Testis (tissue), 2 donors: ENCODE measurements at regions not wholly inside any gene's neighbourhood (a gene's known extent, or its start where the extent isn't known, plus 50 kb on each side); places are given as distances from the start of the nearest gene placed in this dataset.

Source experiments
- DNase-seq: peaks from one replicate; pipeline ENCODE4 v3.0.0-alpha.2; 2019
- H3K27ac ChIP-seq, 2 donors: fragments of 200-600 bp; sonication (generic); one replicate each; pipeline ENCODE4 v1.5.1; 2019
- H3K27me3 ChIP-seq: fragments of 200-600 bp; sonication (generic); one replicate; pipeline ENCODE4 v1.5.1; 2019
- H3K36me3 ChIP-seq: fragments of 200-600 bp; sonication (generic); one replicate; pipeline ENCODE4 v1.5.1; 2017; ENCODE audit warnings: low read depth; ENCODE audit errors: missing control alignments
- H3K4me1 ChIP-seq: fragments of 200-600 bp; sonication (generic); one replicate; pipeline ENCODE4 v1.5.1; 2019
- H3K4me3 ChIP-seq, 2 donors: fragments of 200-600 bp; sonication (generic); one replicate each; pipeline ENCODE4 v1.5.1; 2017 to 2019
- H3K9me3 ChIP-seq: fragments of 200-600 bp; sonication (generic); one replicate; pipeline ENCODE4 v1.5.1; 2017
- POLR2A ChIP-seq: fragments of 450-650 bp; IDR thresholded peaks from one replicate; pipeline ENCODE4 v1.6.1; 2017; ENCODE audit warnings: antibody characterized with exemption, mild to moderate bottlenecking, moderate library complexity
- WGBS, 2 donors: methylation state at CpG; one replicate each; pipeline ENCODE4 v1.1.5; 2018; 5-methylcytosine and 5-hydroxymethylcytosine counted together
- intact Hi-C: fragments of 100-400 bp; cut with DNase I; formaldehyde crosslinking; loops from one replicate; pipeline ENCODE4 v1.15.1; 2023; ENCODE audit warnings: low total_unique reads
- TF ChIP-seq, protein P1 (sequence below), 3 experiments: fragments of 450-650 bp in 2 of 3; fragments of 200-600 bp in 1 of 3; sonication (generic) in 1 of 3; IDR thresholded peaks; one replicate each; pipeline ENCODE4 v1.5.1; 2016 to 2019; ENCODE audit warnings: antibody characterized with exemption in 3 of 3, mild to moderate bottlenecking in 2 of 3, moderate library complexity in 1 of 3

DNA sequence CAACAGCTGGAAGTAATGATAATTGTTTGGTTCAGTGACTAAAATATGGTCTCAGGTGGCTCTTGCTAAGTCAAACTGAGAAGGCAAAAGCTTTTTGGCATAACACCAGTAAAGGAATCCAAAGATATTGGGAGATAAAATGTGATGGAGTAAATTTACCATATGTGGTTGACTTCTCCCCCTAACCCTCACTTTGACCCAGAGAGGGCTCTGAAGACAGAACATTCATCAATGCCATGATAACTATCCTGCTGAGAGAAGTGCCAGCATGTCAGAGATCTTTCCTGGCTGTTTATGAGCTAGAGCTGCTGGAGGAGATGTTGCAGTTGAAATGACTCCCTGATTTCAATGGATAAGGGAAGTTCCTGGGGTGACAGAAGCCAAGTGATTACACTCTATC, 213.4 kb downstream of the SPCS3 start:
- DNase-seq: no peak
- intact Hi-C loops: no loop called here
- no peaks in the 10 kb centered on the region for H3K36me3 ChIP-seq
- no peaks in the 10 kb centered on the region for H3K27me3 ChIP-seq
- H3K27ac ChIP-seq: no peak overlapping the region
- no peak overlapping the region for H3K4me3 ChIP-seq
- H3K4me1 ChIP-seq: no peaks in the 10 kb centered on the region
- no peak for TF ChIP-seq POLR2A
- TF ChIP-seq, protein P1, sequence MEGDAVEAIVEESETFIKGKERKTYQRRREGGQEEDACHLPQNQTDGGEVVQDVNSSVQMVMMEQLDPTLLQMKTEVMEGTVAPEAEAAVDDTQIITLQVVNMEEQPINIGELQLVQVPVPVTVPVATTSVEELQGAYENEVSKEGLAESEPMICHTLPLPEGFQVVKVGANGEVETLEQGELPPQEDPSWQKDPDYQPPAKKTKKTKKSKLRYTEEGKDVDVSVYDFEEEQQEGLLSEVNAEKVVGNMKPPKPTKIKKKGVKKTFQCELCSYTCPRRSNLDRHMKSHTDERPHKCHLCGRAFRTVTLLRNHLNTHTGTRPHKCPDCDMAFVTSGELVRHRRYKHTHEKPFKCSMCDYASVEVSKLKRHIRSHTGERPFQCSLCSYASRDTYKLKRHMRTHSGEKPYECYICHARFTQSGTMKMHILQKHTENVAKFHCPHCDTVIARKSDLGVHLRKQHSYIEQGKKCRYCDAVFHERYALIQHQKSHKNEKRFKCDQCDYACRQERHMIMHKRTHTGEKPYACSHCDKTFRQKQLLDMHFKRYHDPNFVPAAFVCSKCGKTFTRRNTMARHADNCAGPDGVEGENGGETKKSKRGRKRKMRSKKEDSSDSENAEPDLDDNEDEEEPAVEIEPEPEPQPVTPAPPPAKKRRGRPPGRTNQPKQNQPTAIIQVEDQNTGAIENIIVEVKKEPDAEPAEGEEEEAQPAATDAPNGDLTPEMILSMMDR (IDR thresholded peaks at IDR 0.05): no peak
- no peaks in the 10 kb centered on the region for H3K9me3 ChIP-seq

DNA sequence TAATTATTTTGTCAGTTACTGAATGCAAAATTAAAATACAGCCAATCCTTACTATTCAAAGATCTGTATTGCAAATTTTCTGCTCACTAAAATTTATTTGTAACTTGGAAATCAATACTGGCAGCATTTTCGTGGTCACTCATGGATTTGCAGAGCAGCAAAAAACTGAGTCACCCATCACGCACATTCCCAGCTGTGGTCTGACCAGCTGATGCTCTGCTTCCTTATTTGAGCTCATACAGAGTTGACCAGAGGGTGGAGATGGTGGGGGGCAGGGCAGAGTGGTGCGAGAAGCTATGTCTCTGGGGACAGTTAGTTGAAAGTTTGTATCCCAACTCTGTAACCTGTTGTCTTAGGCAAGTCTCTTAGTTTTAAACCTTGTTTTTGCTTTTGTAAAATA, 214.8 kb downstream of the SPCS3 start:
- no peaks in the 10 kb centered on the region for H3K36me3 ChIP-seq
- no peak for TF ChIP-seq POLR2A
- TF ChIP-seq, protein P1 (IDR thresholded peaks at IDR 0.05): no peak
- no peaks in the 10 kb centered on the region for H3K9me3 ChIP-seq
- WGBS, 2 donors: 69 to 83% methylated on average over 3 of the region's 3 CpGs
- DNase-seq: no peak
- H3K4me1 ChIP-seq: no peaks in the 10 kb centered on the region
- intact Hi-C loops: no loop called here
- H3K27ac ChIP-seq: no peak overlapping the region
- H3K27me3 ChIP-seq: no peaks in the 10 kb centered on the region
- no peak overlapping the region for H3K4me3 ChIP-seq

GRCh38 chr4:176538217-176538925, 218.6 kb downstream of the SPCS3 start:
- DNase-seq: no peak
- H3K27me3 ChIP-seq: no peaks in the 10 kb centered on the region
- no peak overlapping the region for H3K4me3 ChIP-seq
- no peaks in the 10 kb centered on the region for H3K4me1 ChIP-seq
- intact Hi-C loops: no loop called here
- no peaks in the 10 kb centered on the region for H3K9me3 ChIP-seq
- TF ChIP-seq POLR2A: no peak
- TF ChIP-seq, protein P1 (IDR thresholded peaks at IDR 0.05): no peak
- no peaks in the 10 kb centered on the region for H3K36me3 ChIP-seq
- 72 to 84% methylated on average over 4 of the region's 4 CpGs for WGBS, 2 donors
- H3K27ac ChIP-seq: no peak overlapping the region

GRCh38 chr4:176539091-176539784, 219.5 kb downstream of the SPCS3 start:
- Histone ChIP-seq H3K36me3 (no peaks in the 10 kb centered on the region), H3K9me3 (no peaks in the 10 kb centered on the region), H3K4me3 (no peak overlapping the region), H3K27ac (no peak overlapping the region), H3K4me1 (no peaks in the 10 kb centered on the region), H3K27me3 (no peaks in the 10 kb centered on the region)
- no peak for DNase-seq
- intact Hi-C loops: no loop called here
- TF ChIP-seq, protein P1 (IDR thresholded peaks at IDR 0.05): no peak
- no peak for TF ChIP-seq POLR2A
- 46 to 48% methylated on average over 2 of the region's 2 CpGs for WGBS, 2 donors

DNA sequence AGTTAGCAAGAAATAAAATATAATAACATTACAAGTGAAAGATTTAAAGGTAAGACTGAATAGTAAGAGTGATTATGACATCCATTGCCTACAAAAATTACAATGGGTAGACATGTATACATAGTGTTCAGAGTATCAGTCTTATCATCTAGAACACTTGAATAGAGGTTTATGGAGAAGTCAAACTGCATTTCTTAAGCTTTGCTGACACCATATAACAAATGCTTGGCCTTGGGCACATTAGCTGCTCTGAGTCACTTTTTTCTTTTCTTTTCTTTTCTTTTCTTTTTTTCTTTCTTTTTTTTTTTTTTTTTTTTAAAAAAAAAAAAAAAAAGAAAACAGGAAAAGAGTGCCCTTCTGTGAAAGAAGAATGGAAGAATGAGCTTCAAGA, 220.0 kb downstream of the SPCS3 start:
- no peak for TF ChIP-seq POLR2A
- TF ChIP-seq, protein P1 (IDR thresholded peaks at IDR 0.05): no peak
- Histone ChIP-seq H3K4me3 (no peak overlapping the region), H3K27me3 (no peaks in the 10 kb centered on the region), H3K9me3 (no peaks in the 10 kb centered on the region), H3K27ac (no peak overlapping the region), H3K36me3 (no peaks in the 10 kb centered on the region), H3K4me1 (no peaks in the 10 kb centered on the region)
- DNase-seq: no peak
- intact Hi-C loops: no loop called here
